K562 (cell line): ENCODE measurements at regions not wholly inside any gene's neighbourhood (a gene's known extent, or its start where the extent isn't known, plus 50 kb on each side); places are given as distances from the start of the nearest gene placed in this dataset.

ENCODE experiments used
- BRCA1 ChIP-seq, 2 experiments: fragments of 450-650 bp in 1 of 2; sonication (generic) in 1 of 2; formaldehyde crosslinking in 1 of 2; IDR thresholded peaks; 2 replicates each; pipeline versions ENCODE4 v1.5.0 to v1.6.1; 2017 to 2020; ENCODE audit warnings: mild to moderate bottlenecking in 1 of 2, missing genetic modification reagents in 1 of 2
- PKNOX1 ChIP-seq: fragments of 450-650 bp; IDR thresholded peaks from 2 replicates; pipeline ENCODE4 v1.6.1; 2016
- POLR2AphosphoS5 ChIP-seq: IDR thresholded peaks from 2 replicates; pipeline ENCODE4 v1.6.1; 2011; ENCODE audit warnings: mild to moderate bottlenecking, low read depth, low read length, moderate library complexity; ENCODE audit not compliant: control insufficient read depth, insufficient read depth
- TAF7 ChIP-seq: fragments of 450-650 bp; IDR thresholded peaks from 2 replicates; pipeline ENCODE4 v1.6.1; 2016; ENCODE audit warnings: missing genetic modification characterization, missing compliant biosample characterization
- ZBTB17 ChIP-seq: fragments of 450-650 bp; formaldehyde crosslinking; IDR thresholded peaks from 2 replicates; pipeline ENCODE4 v1.4.0; 2020; ENCODE audit warnings: mild to moderate bottlenecking
- TF ChIP-seq, protein P1 (sequence below), 3 experiments: IDR thresholded peaks in 2 of 3; conservative IDR thresholded peaks in 1 of 3; 2 replicates each; pipeline ENCODE4 v1.5.1; 2011 to 2012; ENCODE audit warnings: low read length in 3 of 3, mild to moderate bottlenecking in 3 of 3, control low read depth in 2 of 3, improper control_type of control experiment in 1 of 3, inconsistent platforms in 1 of 3, low read depth in 1 of 3, mixed read lengths in 1 of 3, moderate library complexity in 1 of 3; ENCODE audit not compliant: insufficient read depth in 2 of 3
- TF ChIP-seq, protein P2 (sequence below), 2 experiments: IDR thresholded peaks in 1 of 2; conservative IDR thresholded peaks in 1 of 2; 2 replicates each; pipeline ENCODE4 v1.6.1; 2016; ENCODE audit warnings: low read depth in 2 of 2, mild to moderate bottlenecking in 1 of 2, missing compliant biosample characterization in 1 of 2, missing genetic modification characterization in 1 of 2, moderate library complexity in 1 of 2

DNA sequence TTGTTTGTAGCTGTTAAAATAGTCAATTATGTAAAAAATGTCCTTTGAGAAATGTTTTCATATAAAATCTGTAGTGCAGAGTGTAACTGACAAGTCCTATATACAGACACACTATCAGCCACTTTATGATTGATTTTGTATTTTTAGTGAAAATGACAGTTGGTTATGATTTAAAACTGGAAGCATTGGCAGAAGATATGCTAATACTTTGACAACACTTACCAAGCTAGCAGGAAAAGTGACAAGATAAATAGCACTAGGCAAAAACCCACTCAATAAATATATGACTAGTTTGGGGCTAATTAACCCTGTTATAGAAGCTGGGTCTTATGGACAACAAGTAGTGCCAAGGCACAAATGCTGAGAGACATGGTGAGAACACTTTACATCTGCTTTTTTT is 772.9 kb upstream of the NOVA1 start:
- no peak for TF ChIP-seq TAF7
- TF ChIP-seq BRCA1 (IDR thresholded peaks at IDR 0.05), result no peak
- no peak for TF ChIP-seq BRCA1 (CRISPR knock-in tag; IDR thresholded peaks at IDR 0.05)
- TF ChIP-seq, protein P1, sequence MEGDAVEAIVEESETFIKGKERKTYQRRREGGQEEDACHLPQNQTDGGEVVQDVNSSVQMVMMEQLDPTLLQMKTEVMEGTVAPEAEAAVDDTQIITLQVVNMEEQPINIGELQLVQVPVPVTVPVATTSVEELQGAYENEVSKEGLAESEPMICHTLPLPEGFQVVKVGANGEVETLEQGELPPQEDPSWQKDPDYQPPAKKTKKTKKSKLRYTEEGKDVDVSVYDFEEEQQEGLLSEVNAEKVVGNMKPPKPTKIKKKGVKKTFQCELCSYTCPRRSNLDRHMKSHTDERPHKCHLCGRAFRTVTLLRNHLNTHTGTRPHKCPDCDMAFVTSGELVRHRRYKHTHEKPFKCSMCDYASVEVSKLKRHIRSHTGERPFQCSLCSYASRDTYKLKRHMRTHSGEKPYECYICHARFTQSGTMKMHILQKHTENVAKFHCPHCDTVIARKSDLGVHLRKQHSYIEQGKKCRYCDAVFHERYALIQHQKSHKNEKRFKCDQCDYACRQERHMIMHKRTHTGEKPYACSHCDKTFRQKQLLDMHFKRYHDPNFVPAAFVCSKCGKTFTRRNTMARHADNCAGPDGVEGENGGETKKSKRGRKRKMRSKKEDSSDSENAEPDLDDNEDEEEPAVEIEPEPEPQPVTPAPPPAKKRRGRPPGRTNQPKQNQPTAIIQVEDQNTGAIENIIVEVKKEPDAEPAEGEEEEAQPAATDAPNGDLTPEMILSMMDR (IDR thresholded peaks at IDR 0.05 in 2 of 3, conservative IDR thresholded peaks at IDR 0.05 in 1 of 3; ENCODE audit: insufficient read depth in 2 of 3, low read depth in 1 of 3, low read length in 3 of 3), result no peak
- TF ChIP-seq, protein P2, sequence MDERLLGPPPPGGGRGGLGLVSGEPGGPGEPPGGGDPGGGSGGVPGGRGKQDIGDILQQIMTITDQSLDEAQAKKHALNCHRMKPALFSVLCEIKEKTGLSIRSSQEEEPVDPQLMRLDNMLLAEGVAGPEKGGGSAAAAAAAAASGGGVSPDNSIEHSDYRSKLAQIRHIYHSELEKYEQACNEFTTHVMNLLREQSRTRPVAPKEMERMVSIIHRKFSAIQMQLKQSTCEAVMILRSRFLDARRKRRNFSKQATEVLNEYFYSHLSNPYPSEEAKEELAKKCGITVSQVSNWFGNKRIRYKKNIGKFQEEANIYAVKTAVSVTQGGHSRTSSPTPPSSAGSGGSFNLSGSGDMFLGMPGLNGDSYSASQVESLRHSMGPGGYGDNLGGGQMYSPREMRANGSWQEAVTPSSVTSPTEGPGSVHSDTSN (CRISPR knock-in tag; IDR thresholded peaks at IDR 0.05; ENCODE audit: low read depth), result no peak
- TF ChIP-seq, protein P2 (tag; conservative IDR thresholded peaks at IDR 0.05; ENCODE audit: low read depth), result no peak
- TF ChIP-seq ZBTB17 (CRISPR knock-in tag), result no peak
- no peak for TF ChIP-seq PKNOX1
- TF ChIP-seq POLR2AphosphoS5, result no peak
